A204.1 (cell line): ENCODE measurements at regions not wholly inside any gene's neighbourhood (a gene's known extent, or its start where the extent isn't known, plus 50 kb on each side); places are given as distances from the start of the nearest gene placed in this dataset.

Source experiments
- FAIRE-seq: peaks from 2 replicates; lab custom pipeline; 2012; peaks lifted over from hg19 to GRCh38; lab: Jason Lieb, UNC

GRCh38 chr14:97538749-97539410, 741.7 kb downstream of the VRK1 start:
- FAIRE-seq = no peak

- FAIRE-seq = no peak
These were observed 742.2 kb downstream of the VRK1 start for GRCh38 chr14:97539411-97539795.

GRCh38 chr14:97539884-97540283, 742.7 kb downstream of the VRK1 start:
- FAIRE-seq = no peak

GRCh38 chr14:97543221-97543620, 746.0 kb downstream of the VRK1 start:
- FAIRE-seq = no peak

GRCh38 chr14:97543816-97544215, 746.6 kb downstream of the VRK1 start:
- no peak for FAIRE-seq

- no peak for FAIRE-seq
These were observed 747.4 kb downstream of the VRK1 start for GRCh38 chr14:97544571-97544970.

GRCh38 chr14:97546491-97547230, 749.5 kb downstream of the VRK1 start:
- no peak for FAIRE-seq

- FAIRE-seq = no peak
These were observed 753.3 kb downstream of the VRK1 start for GRCh38 chr14:97550463-97550862.

GRCh38 chr14:97554597-97554996, 757.4 kb downstream of the VRK1 start:
- no peak for FAIRE-seq

- no peak for FAIRE-seq
These were observed 767.2 kb downstream of the VRK1 start for GRCh38 chr14:97564334-97564733.

- FAIRE-seq = no peak
These were observed 774.0 kb downstream of the VRK1 start for GRCh38 chr14:97571201-97571600.

GRCh38 chr14:97571866-97572555, 774.8 kb downstream of the VRK1 start:
- no peak for FAIRE-seq

- no peak for FAIRE-seq
These were observed 775.6 kb downstream of the VRK1 start for GRCh38 chr14:97572583-97573458.

GRCh38 chr14:97575677-97576076, 778.5 kb downstream of the VRK1 start:
- FAIRE-seq = no peak

GRCh38 chr14:97578982-97579548, 781.9 kb downstream of the VRK1 start:
- FAIRE-seq = no peak

GRCh38 chr14:97581016-97581415, 783.8 kb downstream of the VRK1 start:
- no peak for FAIRE-seq

- FAIRE-seq = no peak
These were observed 784.8 kb downstream of the VRK1 start for GRCh38 chr14:97582022-97582421.

GRCh38 chr14:97584528-97584927, 787.3 kb downstream of the VRK1 start:
- no peak for FAIRE-seq

GRCh38 chr14:97592341-97592980, 795.3 kb downstream of the VRK1 start:
- no peak for FAIRE-seq

GRCh38 chr14:97594306-97594705, 797.1 kb downstream of the VRK1 start:
- FAIRE-seq = no peak

GRCh38 chr14:97602438-97603117, 805.4 kb downstream of the VRK1 start:
- no peak for FAIRE-seq
